ENCODE measurements at regions not wholly inside any gene's neighbourhood (a gene's known extent, or its start where the extent isn't known, plus 50 kb on each side); places are given as distances from the start of the nearest gene placed in this dataset.

DNA sequence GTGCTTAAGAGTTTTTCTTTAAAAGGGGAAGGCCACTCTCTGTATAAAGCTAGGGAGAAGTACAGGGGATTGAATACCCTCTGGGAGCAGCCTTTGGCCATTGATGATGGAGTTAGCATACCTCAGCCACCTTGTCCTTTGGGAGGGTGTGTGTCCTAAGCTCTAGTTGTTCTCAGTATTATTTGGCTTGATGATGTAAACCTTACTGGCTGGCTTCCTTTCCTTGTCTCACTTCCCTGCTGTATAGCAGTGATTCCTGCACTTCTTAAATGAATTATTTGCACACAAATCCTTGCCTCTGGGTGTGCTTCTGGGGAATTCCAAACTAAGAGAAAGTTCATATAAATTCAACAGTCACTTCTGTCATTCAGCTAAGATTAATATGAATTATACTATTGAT lies 234.9 kb upstream of the RIOK2 start:
- TF ChIP-seq ELF4 (IDR thresholded peaks at IDR 0.05) (no peak), BHLHE40 (IDR thresholded peaks at IDR 0.05; ENCODE audit: borderline replicate concordance) (no peak), SUZ12 (IDR thresholded peaks at IDR 0.05) (no peak), FOXM1 (IDR thresholded peaks at IDR 0.05; ENCODE audit: borderline replicate concordance) (no peak), SP1 (IDR thresholded peaks at IDR 0.05) (no peak), L3MBTL2 (conservative IDR thresholded peaks at IDR 0.05) (no peak), ZNF384 (IDR thresholded peaks at IDR 0.05) (no peak), NFRKB (IDR thresholded peaks at IDR 0.05) (no peak), FOXK2 (IDR thresholded peaks at IDR 0.05) (no peak), ARNT (IDR thresholded peaks at IDR 0.05) (no peak), FOXA1 (IDR thresholded peaks at IDR 0.05) (no peak), LEF1 (IDR thresholded peaks at IDR 0.05; ENCODE audit: borderline replicate concordance) (no peak), TARDBP (IDR thresholded peaks at IDR 0.05) (no peak), HDGF (IDR thresholded peaks at IDR 0.05; ENCODE audit: borderline replicate concordance) (no peak)
